ENCODE measurements at regions not wholly inside any gene's neighbourhood (a gene's known extent, or its start where the extent isn't known, plus 50 kb on each side); places are given as distances from the start of the nearest gene placed in this dataset.
A peak's percentile ranks its signal among the peaks of the same experiment; 100 is the strongest.

DNA sequence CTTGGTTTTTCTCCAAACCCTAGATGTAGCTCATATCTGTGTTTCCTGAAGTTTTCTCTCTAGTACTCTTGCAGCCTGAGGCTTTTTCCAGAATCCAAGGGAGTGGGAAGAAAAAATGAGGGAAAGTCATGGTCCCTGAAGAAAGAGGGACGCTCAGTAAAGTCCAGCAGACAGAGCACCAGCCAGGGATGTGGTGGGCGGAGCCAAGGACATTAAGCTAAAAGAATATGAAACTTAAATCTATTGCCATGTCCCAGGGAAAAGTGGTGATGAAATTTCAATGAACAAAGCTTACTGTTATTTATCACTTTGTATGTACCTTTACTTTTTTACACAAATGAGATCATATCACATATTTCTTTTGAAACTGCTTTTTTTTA lies 430.2 kb downstream of the USP25 start:
- H3K4me3 ChIP-seq (ENCODE audit: low read depth, low read length), result no peak overlapping the region
- TF ChIP-seq, protein P1, sequence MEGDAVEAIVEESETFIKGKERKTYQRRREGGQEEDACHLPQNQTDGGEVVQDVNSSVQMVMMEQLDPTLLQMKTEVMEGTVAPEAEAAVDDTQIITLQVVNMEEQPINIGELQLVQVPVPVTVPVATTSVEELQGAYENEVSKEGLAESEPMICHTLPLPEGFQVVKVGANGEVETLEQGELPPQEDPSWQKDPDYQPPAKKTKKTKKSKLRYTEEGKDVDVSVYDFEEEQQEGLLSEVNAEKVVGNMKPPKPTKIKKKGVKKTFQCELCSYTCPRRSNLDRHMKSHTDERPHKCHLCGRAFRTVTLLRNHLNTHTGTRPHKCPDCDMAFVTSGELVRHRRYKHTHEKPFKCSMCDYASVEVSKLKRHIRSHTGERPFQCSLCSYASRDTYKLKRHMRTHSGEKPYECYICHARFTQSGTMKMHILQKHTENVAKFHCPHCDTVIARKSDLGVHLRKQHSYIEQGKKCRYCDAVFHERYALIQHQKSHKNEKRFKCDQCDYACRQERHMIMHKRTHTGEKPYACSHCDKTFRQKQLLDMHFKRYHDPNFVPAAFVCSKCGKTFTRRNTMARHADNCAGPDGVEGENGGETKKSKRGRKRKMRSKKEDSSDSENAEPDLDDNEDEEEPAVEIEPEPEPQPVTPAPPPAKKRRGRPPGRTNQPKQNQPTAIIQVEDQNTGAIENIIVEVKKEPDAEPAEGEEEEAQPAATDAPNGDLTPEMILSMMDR (IDR thresholded peaks at IDR 0.05; ENCODE audit: low read depth, low read length), result no peak
- DNase-seq (ENCODE audit: low read depth, low spot score), result no peak
- in situ Hi-C loops (cut with HindIII; ENCODE audit: low sequenced_read_pairs), result no loop called here

DNA sequence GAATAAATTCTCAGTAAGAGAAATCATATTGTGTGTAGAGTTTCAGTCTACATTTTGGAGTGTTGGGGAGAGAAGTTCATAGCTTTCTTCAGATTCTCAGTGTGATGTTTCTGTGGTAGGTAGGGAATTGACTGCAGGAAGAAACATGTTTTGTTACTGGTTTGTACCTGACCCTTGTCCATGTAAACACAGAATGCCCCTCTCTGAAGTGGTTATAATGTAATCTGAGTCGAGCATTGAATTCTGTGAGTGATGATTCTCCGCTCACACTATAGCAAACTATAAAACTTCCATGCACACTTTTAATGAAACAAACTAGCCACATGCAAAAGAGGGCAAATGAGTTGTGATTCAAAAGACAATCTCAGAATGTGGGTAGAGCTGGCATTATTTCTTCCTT lies 433.2 kb downstream of the USP25 start:
- no peak for DNase-seq (ENCODE audit: low read depth, low spot score)
- in situ Hi-C loops (cut with HindIII; ENCODE audit: low sequenced_read_pairs), result no loop called here
- no peak overlapping the region for H3K4me3 ChIP-seq (ENCODE audit: low read depth, low read length)
- TF ChIP-seq, protein P1 (IDR thresholded peaks at IDR 0.05; ENCODE audit: low read depth, low read length), result no peak

DNA sequence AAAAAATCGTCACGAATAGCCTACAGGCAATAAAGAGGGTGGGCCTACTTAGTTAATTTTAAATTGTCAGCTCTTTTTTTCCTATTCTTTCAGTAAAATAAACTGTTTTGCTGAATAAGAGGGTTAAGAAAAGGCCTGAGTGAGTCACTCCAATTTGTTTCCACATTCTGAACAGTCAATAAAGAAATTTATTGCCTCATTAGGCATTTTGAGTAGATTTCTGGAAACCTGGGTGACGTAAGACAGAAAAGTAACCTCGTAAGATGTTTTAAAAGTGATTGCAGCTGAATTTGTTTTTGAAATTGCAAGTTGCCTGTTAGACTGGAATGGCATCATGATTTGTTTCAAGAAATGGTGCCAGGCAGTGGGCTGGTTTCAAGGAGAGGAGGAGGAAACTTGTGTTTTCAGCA lies 439.3 kb downstream of the USP25 start:
- H3K4me3 ChIP-seq (ENCODE audit: low read depth, low read length), result no peak overlapping the region

DNA sequence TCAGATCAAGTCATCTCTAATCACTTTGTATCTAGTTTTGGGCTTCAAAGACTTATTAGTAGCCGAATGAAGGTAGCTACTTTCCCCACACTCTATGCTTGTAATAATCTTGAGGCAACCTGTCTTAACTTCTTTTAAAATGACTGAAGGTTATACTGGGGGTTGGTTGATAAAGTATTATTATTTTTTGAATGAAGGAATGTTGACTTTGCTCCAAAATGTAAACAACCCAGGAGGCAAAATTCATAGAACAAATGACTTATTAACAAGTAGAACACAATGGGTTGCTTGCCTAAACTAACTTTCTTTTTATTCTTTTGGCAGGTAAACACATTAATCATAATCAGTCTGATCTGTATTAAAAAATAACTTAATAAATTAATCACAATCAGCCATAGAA lies 440.0 kb downstream of the USP25 start:
- TF ChIP-seq, protein P1 (IDR thresholded peaks at IDR 0.05; ENCODE audit: low read depth, low read length), result no peak
- in situ Hi-C loops (cut with HindIII; ENCODE audit: low sequenced_read_pairs), result no loop called here
- no peak overlapping the region for H3K4me3 ChIP-seq (ENCODE audit: low read depth, low read length)
- DNase-seq (ENCODE audit: low read depth, low spot score), result no peak

More for the DNA sequence above, 439.3 kb downstream of the USP25 start:
- in situ Hi-C loops (cut with HindIII; ENCODE audit: low sequenced_read_pairs), result no loop called here
- TF ChIP-seq, protein P1 (IDR thresholded peaks at IDR 0.05; ENCODE audit: low read depth, low read length), result no peak
- DNase-seq (ENCODE audit: low read depth, low spot score), result peak; percentile 51

DNA sequence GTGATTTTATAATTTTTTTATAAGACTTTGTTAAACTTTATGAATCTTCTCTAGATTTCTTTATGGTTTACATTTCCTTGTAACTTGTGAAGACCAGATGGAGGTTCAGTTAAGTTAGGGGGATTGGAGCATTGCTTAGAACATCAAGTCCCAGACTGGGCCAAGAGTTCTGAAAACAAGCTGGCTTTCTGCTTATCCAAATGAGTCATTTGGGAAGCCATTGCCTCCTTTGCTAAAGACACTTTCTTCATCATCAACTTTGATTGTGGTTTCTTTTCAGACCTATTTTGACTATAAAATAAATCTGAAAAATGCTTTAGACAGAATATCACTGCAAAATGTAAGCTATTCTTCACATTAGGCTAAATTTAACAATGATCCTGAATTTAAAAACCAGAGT lies 446.8 kb downstream of the USP25 start:
- TF ChIP-seq, protein P1 (IDR thresholded peaks at IDR 0.05; ENCODE audit: low read depth, low read length), result no peak
- no peak overlapping the region for H3K4me3 ChIP-seq (ENCODE audit: low read depth, low read length)
- in situ Hi-C loops (cut with HindIII; ENCODE audit: low sequenced_read_pairs), result no loop called here
- DNase-seq (ENCODE audit: low read depth, low spot score), result no peak

DNA sequence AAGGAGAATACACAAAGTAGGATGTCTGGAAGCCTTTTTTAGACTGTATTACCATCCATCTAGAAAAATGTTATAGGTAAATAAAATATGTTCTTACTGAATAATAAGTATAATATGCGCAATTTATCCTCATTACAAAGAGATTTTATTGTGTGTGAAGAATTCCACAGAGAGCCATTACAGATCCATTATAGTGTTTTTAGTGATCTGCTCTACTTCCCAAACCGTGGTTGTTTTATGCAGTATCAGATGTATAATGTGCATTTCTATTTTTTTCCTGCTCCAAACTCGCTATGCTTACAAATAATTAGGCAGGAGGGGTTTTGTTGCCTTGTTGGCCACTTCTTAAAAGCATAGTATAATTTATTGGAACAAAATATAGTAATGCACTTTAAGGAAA lies 447.8 kb downstream of the USP25 start:
- H3K4me3 ChIP-seq (ENCODE audit: low read depth, low read length), result no peak overlapping the region
- TF ChIP-seq, protein P1 (IDR thresholded peaks at IDR 0.05; ENCODE audit: low read depth, low read length), result no peak
- in situ Hi-C loops (cut with HindIII; ENCODE audit: low sequenced_read_pairs), result no loop called here
- DNase-seq (ENCODE audit: low read depth, low spot score), result no peak

DNA sequence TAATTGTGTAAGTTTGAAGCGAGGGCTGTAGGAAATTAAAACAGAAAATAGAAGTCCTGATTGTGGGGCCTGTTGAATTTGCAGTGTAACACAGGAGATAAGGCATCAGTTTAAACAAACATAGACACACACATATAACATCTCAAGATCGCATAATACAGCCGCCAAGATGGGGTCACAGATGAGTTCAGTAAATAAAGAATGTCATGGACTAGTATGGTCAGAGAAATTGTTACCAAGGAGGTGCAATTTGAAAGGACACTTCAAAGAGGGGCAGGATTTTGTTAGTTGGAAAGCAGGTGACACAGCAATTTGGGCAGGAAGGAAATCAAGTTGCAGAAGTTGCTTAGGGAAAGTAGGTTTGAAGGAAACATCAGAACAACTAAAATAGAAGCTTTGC lies 450.0 kb downstream of the USP25 start:
- TF ChIP-seq, protein P1 (IDR thresholded peaks at IDR 0.05; ENCODE audit: low read depth, low read length), result no peak
- no peak for DNase-seq (ENCODE audit: low read depth, low spot score)
- no peak overlapping the region for H3K4me3 ChIP-seq (ENCODE audit: low read depth, low read length)
- in situ Hi-C loops (cut with HindIII; ENCODE audit: low sequenced_read_pairs), result no loop called here

All from astrocyte of the spinal cord (primary cell).